Heart right ventricle (tissue), 16 donors: ENCODE measurements at regions not wholly inside any gene's neighbourhood (a gene's known extent, or its start where the extent isn't known, plus 50 kb on each side); places are given as distances from the start of the nearest gene placed in this dataset.

Source experiments
- ATAC-seq, 8 donors: fragments of 200-7000 bp; cut with Tn5 transposase; one replicate each; pipeline ENCODE4 v1.9.1; 2020; ENCODE audit warnings: mild to moderate bottlenecking in 8 of 8, moderate library complexity in 8 of 8, moderate number of reproducible peaks in 1 of 8
- DNase-seq, 2 donors: peaks; one replicate each; pipeline ENCODE4 v3.0.0-alpha.2; 2020
- H3K27ac ChIP-seq, 10 donors: fragments of 200-600 bp; sonication (generic) in 2 of 10; one replicate each; pipeline versions ENCODE4 v1.5.0 to v1.8.0; 2020 to 2022; ENCODE audit warnings: mild to moderate bottlenecking in 3 of 10
- H3K27me3 ChIP-seq, 7 donors: fragments of 200-600 bp; one replicate each; pipeline ENCODE4 v1.8.0; 2021 to 2022; ENCODE audit warnings: mild to moderate bottlenecking in 2 of 7
- H3K36me3 ChIP-seq, 9 donors: fragments of 200-600 bp; sonication (generic) in 1 of 9; one replicate each; pipeline versions ENCODE4 v1.5.0 to v1.8.0; 2020 to 2022; ENCODE audit warnings: mild to moderate bottlenecking in 2 of 9
- H3K4me1 ChIP-seq, 9 donors: fragments of 200-600 bp; sonication (generic) in 1 of 9; one replicate each; pipeline versions ENCODE4 v1.5.0 to v1.8.0; 2020 to 2022; ENCODE audit warnings: mild to moderate bottlenecking in 4 of 9
- H3K4me3 ChIP-seq, 10 donors: fragments of 200-600 bp; sonication (generic) in 2 of 10; one replicate each; pipeline versions ENCODE4 v1.5.0 to v1.8.0; 2020 to 2022; ENCODE audit warnings: mild to moderate bottlenecking in 7 of 10, moderate library complexity in 2 of 10
- H3K9me3 ChIP-seq, 11 donors: fragments of 200-600 bp in 10 of 11; sonication (generic) in 2 of 11; one replicate each; pipeline versions ENCODE4 v1.5.0 to v1.8.0; 2013 to 2022; ENCODE audit warnings: mild to moderate bottlenecking in 2 of 11, control low read depth in 1 of 11, moderate library complexity in 1 of 11
- WGBS, 2 donors: extraction: QIAGEN DNeasy Blood & Tissue Kit; methylation state at CpG; one replicate each; pipeline ENCODE4 v1.1.7; 2013; ENCODE audit warnings: inconsistent platforms in 1 of 2; 5-methylcytosine and 5-hydroxymethylcytosine counted together
- intact Hi-C, 10 donors: fragments of 100-400 bp; cut with DNase I; formaldehyde crosslinking; loops; one replicate each; pipeline versions ENCODE4 v1.11.1 to v1.14.2; 2022
- TF ChIP-seq, protein P1 (sequence below), 9 donors: fragments of 200-600 bp; sonication (generic) in 2 of 9; IDR thresholded peaks; one replicate each; pipeline versions ENCODE4 v1.5.0 to v1.8.0; 2021 to 2022; ENCODE audit warnings: antibody characterized with exemption in 9 of 9, mild to moderate bottlenecking in 5 of 9, moderate library complexity in 1 of 9
- donor health status: Arrhythmogenic right ventricular cardiomyopathy.
- donor health status: ischemic (EF 13 %, LVEDD 7.1; RV severe dilation, severe dysfunction).
- donor health status: healthy with polysubstance abuse.
- donor health status: DM: no; HTN: yes; CAD: no.
- donor health status: DM: no; HTN: no; CAD: no.
- donor health status: ischemic (EF 25% LVEDD 6.9; RV normal size, moderate dysfunction).
- donor health status: ischemic (EF 25% LVEDD 5.7; RV mildly dilated, moderate dysfunction).
- donor health status: healthy.
- donor health status: DM: yes; HTN: yes; CAD: no.
- donor health status: Ischemic cardiomyopathy.
- donor health status: ischemic (EF 35%, LVEDD 5.7; RV mildly dilated, moderate dysfunction).
- donor health status: nonischemic (EF 11% LVEDD 7.7; RV severe dilation, severe dysfunction).
- donor health status: DM: yes; HTN: yes; CAD: no.
- donor health status: PGD.
- donor health status: ischemic (EF 29% LVEDD 5.4; RV normal size, mild dysfunction).
- donor health status: nonischemic (EF 23%, LVEDD 6.1; RV moderate dilation, normal function).

DNA sequence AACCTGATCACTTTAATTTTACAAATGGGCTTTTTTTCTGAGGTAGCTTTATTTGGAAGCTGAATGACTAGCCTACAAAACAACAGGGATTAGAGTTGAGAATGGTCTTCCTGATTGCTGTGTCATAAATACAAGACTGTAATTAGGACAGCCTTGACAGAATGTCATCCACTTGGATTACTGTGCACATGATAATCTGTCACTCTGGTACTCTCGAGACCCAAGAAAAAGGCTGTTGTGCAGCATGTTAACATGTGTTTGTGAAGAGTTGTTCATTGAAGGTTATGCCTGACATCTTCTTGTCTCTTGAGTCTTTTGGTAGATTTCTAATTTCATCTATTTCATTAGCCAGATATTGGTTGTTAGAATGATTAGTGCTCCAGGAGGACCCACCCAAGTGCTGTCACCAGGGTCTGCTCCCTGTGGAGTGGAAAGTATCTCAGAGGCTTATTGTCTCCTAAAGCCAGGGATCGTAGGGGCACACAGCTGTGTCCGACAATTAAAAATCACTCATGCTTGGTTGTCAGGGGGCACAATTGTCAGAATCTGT is 212.2 kb upstream of the GPRIN3 start:
- DNase-seq = no peak
- H3K27me3 ChIP-seq = peaks cover 0 to 7% (median 3%) of the 10 kb centered on the region in 7 donors
- intact Hi-C loops = no loop called here
- no peak for ATAC-seq
- H3K36me3 ChIP-seq = no peaks in the 10 kb centered on the region
- H3K4me3 ChIP-seq = no peak overlapping the region
- TF ChIP-seq, protein P1, sequence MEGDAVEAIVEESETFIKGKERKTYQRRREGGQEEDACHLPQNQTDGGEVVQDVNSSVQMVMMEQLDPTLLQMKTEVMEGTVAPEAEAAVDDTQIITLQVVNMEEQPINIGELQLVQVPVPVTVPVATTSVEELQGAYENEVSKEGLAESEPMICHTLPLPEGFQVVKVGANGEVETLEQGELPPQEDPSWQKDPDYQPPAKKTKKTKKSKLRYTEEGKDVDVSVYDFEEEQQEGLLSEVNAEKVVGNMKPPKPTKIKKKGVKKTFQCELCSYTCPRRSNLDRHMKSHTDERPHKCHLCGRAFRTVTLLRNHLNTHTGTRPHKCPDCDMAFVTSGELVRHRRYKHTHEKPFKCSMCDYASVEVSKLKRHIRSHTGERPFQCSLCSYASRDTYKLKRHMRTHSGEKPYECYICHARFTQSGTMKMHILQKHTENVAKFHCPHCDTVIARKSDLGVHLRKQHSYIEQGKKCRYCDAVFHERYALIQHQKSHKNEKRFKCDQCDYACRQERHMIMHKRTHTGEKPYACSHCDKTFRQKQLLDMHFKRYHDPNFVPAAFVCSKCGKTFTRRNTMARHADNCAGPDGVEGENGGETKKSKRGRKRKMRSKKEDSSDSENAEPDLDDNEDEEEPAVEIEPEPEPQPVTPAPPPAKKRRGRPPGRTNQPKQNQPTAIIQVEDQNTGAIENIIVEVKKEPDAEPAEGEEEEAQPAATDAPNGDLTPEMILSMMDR (IDR thresholded peaks at IDR 0.05) = no peak
- H3K4me1 ChIP-seq = no peaks in the 10 kb centered on the region
- no peak overlapping the region for H3K27ac ChIP-seq
- no peaks in the 10 kb centered on the region for H3K9me3 ChIP-seq
- 87 to 92% methylated on average over 3 of the region's 3 CpGs for WGBS, 2 donors

DNA sequence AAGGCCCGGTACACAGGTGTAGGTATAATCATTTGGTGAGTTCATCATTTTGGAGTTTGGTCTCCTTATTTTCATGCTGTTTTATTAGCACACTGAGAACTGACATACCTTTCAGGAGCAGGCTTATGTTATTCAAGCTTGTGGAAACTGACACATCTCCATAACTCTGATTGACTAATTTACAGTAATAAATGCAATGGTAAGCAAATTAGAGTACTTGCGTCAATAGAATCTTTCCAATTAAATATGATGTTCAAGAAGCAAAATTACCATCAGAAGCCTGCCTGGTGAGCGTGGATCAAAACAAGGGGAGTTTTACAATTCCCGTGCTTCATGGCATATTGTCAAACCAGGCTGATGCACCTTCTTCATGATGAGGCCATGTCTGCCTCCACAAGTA is 210.7 kb upstream of the GPRIN3 start:
- TF ChIP-seq, protein P1 (IDR thresholded peaks at IDR 0.05) = no peak

DNA sequence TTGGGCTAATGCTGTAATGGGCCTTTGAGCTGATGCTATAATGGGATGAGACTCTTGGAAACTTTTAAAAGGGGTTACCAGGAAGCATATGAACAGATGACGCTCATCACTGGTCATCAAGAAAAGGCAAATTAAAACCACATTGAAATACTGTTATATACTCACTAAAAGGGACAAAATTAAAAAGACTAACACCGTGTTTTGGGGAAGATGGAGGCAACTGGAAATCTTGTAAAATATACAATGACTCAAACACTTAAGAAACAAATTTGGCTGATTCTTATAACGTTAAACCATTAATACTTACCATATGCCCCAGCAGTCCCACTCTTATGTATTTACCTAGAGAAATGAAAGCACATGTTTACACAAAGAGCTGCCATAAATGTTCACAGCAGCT is 207.2 kb upstream of the GPRIN3 start:
- H3K4me3 ChIP-seq = no peak overlapping the region
- peaks cover 0 to 2% (median 0%) of the 10 kb centered on the region in 9 donors for H3K4me1 ChIP-seq
- no peaks in the 10 kb centered on the region for H3K9me3 ChIP-seq
- WGBS, 2 donors = 90 to 96% methylated on average over 3 of the region's 3 CpGs
- TF ChIP-seq, protein P1 (IDR thresholded peaks at IDR 0.05) = no peak
- intact Hi-C loops = no loop called here
- H3K27ac ChIP-seq = no peak overlapping the region
- no peaks in the 10 kb centered on the region for H3K36me3 ChIP-seq
- DNase-seq (no peak), ATAC-seq (no peak)
- H3K27me3 ChIP-seq = peaks cover 0 to 9% (median 0%) of the 10 kb centered on the region in 7 donors

More for the DNA sequence above, 210.7 kb upstream of the GPRIN3 start:
- H3K27ac ChIP-seq = no peak overlapping the region
- peaks cover 0 to 9% (median 5%) of the 10 kb centered on the region in 7 donors for H3K27me3 ChIP-seq
- 88 to 94% methylated on average over 4 of the region's 4 CpGs for WGBS, 2 donors
- DNase-seq = no peak
- H3K4me3 ChIP-seq = no peak overlapping the region
- intact Hi-C loops = no loop called here
- no peaks in the 10 kb centered on the region for H3K36me3 ChIP-seq
- H3K4me1 ChIP-seq = no peaks in the 10 kb centered on the region
- H3K9me3 ChIP-seq = no peaks in the 10 kb centered on the region
- ATAC-seq = no peak

DNA sequence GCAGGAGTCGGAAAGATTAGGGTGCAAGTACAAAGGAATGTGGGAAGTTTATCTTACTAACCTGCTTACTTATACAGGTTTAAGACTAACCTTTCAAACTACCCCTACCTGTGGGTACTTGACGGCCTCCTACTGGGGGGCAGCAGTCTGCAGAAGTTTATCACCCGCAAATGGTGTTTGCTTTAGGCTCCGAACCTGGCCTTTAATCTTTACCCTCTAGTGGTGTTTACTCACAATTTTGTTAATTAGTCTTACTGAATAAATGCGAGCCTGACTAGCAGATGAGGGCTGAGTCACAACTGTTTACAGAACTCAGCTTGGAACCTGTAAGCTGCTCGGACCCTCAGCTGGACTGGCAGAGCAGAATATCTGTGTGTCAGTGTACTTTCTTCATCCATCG is 204.2 kb upstream of the GPRIN3 start:
- Histone ChIP-seq H3K4me1 (peaks cover 0 to 5% (median 0%) of the 10 kb centered on the region in 9 donors), H3K9me3 (no peaks in the 10 kb centered on the region), H3K36me3 (no peaks in the 10 kb centered on the region), H3K27me3 (peaks cover 0 to 9% (median 0%) of the 10 kb centered on the region in 7 donors), H3K27ac (no peak overlapping the region), H3K4me3 (no peak overlapping the region)
- ATAC-seq = no peak
- no peak for DNase-seq
- intact Hi-C loops = no loop called here
- TF ChIP-seq, protein P1 (IDR thresholded peaks at IDR 0.05) = no peak
- WGBS, 2 donors = 60 to 64% methylated on average over 7 of the region's 7 CpGs
